BE2C (cell line): ENCODE measurements at regions not wholly inside any gene's neighbourhood (a gene's known extent, or its start where the extent isn't known, plus 50 kb on each side); places are given as distances from the start of the nearest gene placed in this dataset.

Experiments used
- DNase-seq: peaks from one replicate; pipeline ENCODE4 v3.0.0-alpha.2; 2020
- H3K27me3 ChIP-seq: fragments of 250-450 bp; sonication (Bioruptor Pico); 2 replicates; pipeline ENCODE4 v1.5.1; 2020; ENCODE audit warnings: mild to moderate bottlenecking
- H3K36me3 ChIP-seq: fragments of 250-450 bp; sonication (Bioruptor Pico); 2 replicates; pipeline ENCODE4 v1.5.1; 2020; ENCODE audit warnings: mild to moderate bottlenecking
- H3K4me1 ChIP-seq: fragments of 250-450 bp; sonication (Bioruptor Pico); 2 replicates; pipeline ENCODE4 v1.5.1; 2020
- H3K4me3 ChIP-seq: 2 replicates; pipeline ENCODE4 v1.5.1; 2011; ENCODE audit warnings: low read depth, low read length
- H3K9me3 ChIP-seq: fragments of 250-450 bp; sonication (Bioruptor Pico); 2 replicates; pipeline ENCODE4 v1.5.1; 2020
- TF ChIP-seq, protein P1 (sequence below): IDR thresholded peaks from 2 replicates; pipeline ENCODE4 v1.5.1; 2012; ENCODE audit warnings: mild to moderate bottlenecking, low read depth, low read length

DNA sequence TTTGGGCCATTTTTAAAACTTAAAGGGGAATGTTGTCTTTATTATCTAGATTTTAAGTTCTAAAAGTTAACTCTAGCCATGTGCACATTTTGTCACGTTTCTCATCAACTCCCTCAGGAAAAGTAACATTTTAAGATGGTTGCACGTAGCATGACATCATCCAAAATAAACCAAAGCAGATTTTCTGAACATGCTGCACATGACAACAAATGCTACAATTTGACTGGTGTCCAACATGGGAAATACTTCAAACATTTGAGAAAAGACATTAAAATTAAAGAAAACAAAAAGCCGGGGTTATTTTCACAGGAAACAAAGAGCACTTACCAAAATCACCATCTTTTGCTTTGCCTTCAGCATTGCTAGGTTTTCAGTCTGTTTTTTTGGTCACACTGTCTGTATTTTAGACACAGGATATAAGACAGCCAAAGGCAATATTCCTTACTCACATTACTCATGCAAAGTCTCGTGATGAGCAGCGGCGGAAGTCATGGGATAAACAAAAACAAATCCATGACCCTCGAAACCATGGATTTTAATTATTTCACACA, 51.3 kb upstream of the RND3 start:
- DNase-seq = no peak
- Histone ChIP-seq H3K9me3 (no peaks in the 10 kb centered on the region), H3K4me1 (no peaks in the 10 kb centered on the region), H3K36me3 (no peaks in the 10 kb centered on the region), H3K4me3 (no peak overlapping the region), H3K27me3 (no peaks in the 10 kb centered on the region)
- TF ChIP-seq, protein P1, sequence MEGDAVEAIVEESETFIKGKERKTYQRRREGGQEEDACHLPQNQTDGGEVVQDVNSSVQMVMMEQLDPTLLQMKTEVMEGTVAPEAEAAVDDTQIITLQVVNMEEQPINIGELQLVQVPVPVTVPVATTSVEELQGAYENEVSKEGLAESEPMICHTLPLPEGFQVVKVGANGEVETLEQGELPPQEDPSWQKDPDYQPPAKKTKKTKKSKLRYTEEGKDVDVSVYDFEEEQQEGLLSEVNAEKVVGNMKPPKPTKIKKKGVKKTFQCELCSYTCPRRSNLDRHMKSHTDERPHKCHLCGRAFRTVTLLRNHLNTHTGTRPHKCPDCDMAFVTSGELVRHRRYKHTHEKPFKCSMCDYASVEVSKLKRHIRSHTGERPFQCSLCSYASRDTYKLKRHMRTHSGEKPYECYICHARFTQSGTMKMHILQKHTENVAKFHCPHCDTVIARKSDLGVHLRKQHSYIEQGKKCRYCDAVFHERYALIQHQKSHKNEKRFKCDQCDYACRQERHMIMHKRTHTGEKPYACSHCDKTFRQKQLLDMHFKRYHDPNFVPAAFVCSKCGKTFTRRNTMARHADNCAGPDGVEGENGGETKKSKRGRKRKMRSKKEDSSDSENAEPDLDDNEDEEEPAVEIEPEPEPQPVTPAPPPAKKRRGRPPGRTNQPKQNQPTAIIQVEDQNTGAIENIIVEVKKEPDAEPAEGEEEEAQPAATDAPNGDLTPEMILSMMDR = no peak
